AG04449 (cell line): ENCODE measurements at regions not wholly inside any gene's neighbourhood (a gene's known extent, or its start where the extent isn't known, plus 50 kb on each side); places are given as distances from the start of the nearest gene placed in this dataset.

Source experiments
- CTCF ChIA-PET: fragments of 350-600 bp; formaldehyde crosslinking; extraction: SDS; loops from one replicate; lab custom pipeline; 2021; ENCODE audit warnings: antibody characterized with exemption; lab: Yijun Ruan, JAX
- POLR2A ChIA-PET: fragments of 400-600, 350-600 bp; formaldehyde crosslinking; extraction: SDS; loops from one replicate; lab custom pipeline; 2020; ENCODE audit warnings: antibody characterized with exemption, inconsistent platforms; lab: Yijun Ruan, JAX
- DNase-seq: peaks from one replicate; pipeline ENCODE4 v3.0.0-alpha.2; 2010; ENCODE audit warnings: low read depth, low spot score
- H3K4me3 ChIP-seq: 2 replicates; pipeline ENCODE4 v1.5.1; 2011; ENCODE audit warnings: low read depth, mild to moderate bottlenecking, control low read depth, low read length
- TF ChIP-seq, protein P1 (sequence below): IDR thresholded peaks from one replicate; pipeline ENCODE4 v1.5.1; 2011; ENCODE audit warnings: mild to moderate bottlenecking, moderate library complexity, low read length, control low read depth, inconsistent platforms; ENCODE audit not compliant: insufficient read depth; ENCODE audit errors: missing control alignments

DNA sequence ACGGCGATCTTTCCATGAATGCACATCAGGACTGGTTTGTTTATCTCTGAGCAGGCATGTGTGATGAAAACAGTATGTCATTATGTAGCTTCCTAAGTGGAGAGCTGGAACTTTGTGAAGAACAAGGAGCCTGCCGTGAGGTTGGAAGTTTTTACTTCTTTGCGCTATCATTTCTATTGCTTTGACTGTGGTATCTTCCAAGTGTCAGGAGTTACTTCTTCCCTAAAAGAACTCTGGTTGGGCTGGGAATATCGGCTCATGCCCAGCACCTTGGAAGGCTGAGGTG is 167.4 kb upstream of the AHR start:
- POLR2A ChIA-PET = no interaction called here
- CTCF ChIA-PET = no interaction called here
- no peak overlapping the region for H3K4me3 ChIP-seq
- DNase-seq = no peak
- TF ChIP-seq, protein P1, sequence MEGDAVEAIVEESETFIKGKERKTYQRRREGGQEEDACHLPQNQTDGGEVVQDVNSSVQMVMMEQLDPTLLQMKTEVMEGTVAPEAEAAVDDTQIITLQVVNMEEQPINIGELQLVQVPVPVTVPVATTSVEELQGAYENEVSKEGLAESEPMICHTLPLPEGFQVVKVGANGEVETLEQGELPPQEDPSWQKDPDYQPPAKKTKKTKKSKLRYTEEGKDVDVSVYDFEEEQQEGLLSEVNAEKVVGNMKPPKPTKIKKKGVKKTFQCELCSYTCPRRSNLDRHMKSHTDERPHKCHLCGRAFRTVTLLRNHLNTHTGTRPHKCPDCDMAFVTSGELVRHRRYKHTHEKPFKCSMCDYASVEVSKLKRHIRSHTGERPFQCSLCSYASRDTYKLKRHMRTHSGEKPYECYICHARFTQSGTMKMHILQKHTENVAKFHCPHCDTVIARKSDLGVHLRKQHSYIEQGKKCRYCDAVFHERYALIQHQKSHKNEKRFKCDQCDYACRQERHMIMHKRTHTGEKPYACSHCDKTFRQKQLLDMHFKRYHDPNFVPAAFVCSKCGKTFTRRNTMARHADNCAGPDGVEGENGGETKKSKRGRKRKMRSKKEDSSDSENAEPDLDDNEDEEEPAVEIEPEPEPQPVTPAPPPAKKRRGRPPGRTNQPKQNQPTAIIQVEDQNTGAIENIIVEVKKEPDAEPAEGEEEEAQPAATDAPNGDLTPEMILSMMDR = no peak

DNA sequence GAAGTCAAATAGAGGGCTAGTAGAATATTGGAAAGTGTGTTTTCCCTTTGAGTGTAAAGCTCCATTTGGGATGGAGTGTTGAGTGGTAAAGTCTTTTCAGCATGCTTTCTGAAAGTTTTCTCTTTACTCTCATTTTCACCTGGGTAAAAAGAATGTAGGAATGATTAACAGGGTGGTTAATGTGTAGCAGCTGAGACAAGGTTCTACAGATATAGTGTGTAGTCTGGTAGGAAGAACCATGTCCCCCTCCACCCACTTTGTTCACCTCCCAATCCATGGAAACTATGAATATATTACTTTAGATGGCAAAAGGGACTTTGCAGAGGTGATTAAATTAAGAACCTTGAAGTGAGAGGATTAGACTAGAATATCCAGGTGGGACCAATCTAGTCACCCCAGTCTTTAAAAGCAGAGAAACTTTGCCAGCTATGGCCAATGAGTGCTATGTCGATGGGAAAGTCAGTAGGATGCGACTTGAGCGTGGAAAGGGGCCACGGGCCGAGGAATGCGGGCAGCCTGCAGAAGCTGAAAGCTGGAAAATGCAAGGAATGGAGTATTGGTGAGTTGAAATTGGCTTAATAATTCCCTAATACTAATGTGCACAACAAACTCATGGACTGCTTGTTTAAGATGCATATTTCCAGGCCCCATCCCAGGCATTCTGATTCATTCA is 166.3 kb upstream of the AHR start:
- H3K4me3 ChIP-seq = no peak overlapping the region
- no peak for DNase-seq
- TF ChIP-seq, protein P1 = no peak
- ChIA-PET CTCF (interaction anchor here (0.9 kb wide), 1 partner anchor 19 kb away, joined by 3 read pairs; no protein-coding TSS in a partner anchor), POLR2A (no interaction called here)

- no peak overlapping the region for H3K4me3 ChIP-seq
- ChIA-PET POLR2A (no interaction called here), CTCF (no interaction called here)
- no peak for DNase-seq
- TF ChIP-seq, protein P1 = no peak
Observed at GRCh38 chr7:17132726-17133125, 165.7 kb upstream of the AHR start.

DNA sequence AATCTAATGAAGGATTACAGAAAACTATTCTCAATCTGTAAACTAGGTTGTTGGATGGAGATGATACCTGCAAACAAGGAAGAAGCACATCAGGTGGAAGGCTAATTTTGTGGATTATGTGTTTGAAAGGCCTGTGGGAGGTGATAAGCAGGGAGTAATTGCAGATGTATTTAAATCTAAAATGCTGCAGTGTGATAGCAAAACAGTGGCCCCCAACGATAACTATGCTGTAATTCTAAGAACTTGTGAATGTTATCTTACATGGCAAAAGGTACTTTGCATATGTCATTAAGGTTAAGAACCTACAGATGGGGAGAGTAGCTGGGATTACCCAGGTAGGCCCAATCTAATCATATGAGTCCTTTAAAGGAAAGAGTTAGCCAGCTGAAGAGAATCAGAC is 164.5 kb upstream of the AHR start:
- CTCF ChIA-PET = no interaction called here
- POLR2A ChIA-PET = no interaction called here
- H3K4me3 ChIP-seq = no peak overlapping the region
- no peak for DNase-seq
- TF ChIP-seq, protein P1 = no peak

GRCh38 chr7:17134786-17135185 is 163.7 kb upstream of the AHR start:
- TF ChIP-seq, protein P1 = no peak
- no peak overlapping the region for H3K4me3 ChIP-seq
- POLR2A ChIA-PET = no interaction called here
- DNase-seq = no peak
- CTCF ChIA-PET = no interaction called here

DNA sequence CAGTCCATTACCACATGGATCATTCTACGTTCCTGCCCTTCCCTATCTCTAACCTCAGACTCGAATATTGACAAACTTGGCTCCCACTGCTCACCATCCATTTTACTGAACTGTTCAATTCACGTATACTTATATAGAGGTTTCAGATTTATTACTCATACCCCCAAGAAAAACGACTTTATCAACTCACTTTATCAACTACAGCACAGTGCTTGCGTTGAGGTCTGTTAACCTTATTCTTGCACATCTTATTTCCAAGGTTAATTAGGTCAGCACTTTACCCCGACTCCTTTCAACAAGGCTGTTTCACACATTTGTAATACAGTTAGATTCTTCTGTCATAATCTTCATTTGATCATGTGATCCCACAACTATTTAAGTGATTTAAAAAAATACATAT is 162.3 kb upstream of the AHR start:
- no peak for DNase-seq
- ChIA-PET CTCF (interaction anchor here (1.7 kb wide), 1 partner anchor 10 kb away, joined by 4 read pairs; no protein-coding TSS in a partner anchor), POLR2A (no interaction called here)
- no peak overlapping the region for H3K4me3 ChIP-seq
- TF ChIP-seq, protein P1 = no peak
